ENCODE measurements at regions not wholly inside any gene's neighbourhood (a gene's known extent, or its start where the extent isn't known, plus 50 kb on each side); places are given as distances from the start of the nearest gene placed in this dataset.

DNA sequence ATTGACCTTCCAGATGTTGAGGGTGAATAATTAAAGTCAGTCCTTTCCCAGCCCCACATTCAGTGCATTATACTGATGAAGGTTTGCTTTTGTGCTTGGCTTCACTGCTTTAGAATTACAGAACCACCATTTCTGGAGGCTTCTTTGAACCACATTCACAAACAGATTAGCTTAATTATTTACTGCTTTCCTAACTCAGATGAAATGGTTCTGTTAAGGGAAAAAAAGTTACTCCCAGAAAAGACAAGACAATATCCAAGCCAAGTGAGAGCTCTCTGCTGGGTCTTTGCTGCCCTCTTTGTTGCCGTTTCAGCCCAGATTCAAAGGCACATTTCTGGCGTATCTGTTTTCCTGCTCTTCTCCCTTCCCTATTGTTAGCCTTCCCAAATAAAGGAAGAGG is 188.9 kb downstream of the AHR start:
- FAIRE-seq: no peak
- TF ChIP-seq POLR2AphosphoS5 (IDR thresholded peaks at IDR 0.05; ENCODE audit: low read depth, low read length): no peak
- no peak for DNase-seq (ENCODE audit: insufficient read length)

GRCh38 chr7:17488829-17489228 is 190.4 kb downstream of the AHR start:
- FAIRE-seq (no peak), DNase-seq (ENCODE audit: insufficient read length) (no peak)
- TF ChIP-seq POLR2AphosphoS5 (IDR thresholded peaks at IDR 0.05; ENCODE audit: low read depth, low read length) (no peak), POLR2A (IDR thresholded peaks at IDR 0.05; ENCODE audit: low read depth, low read length) (no peak), TAF1 (IDR thresholded peaks at IDR 0.05; ENCODE audit: borderline replicate concordance, low read depth, low read length) (no peak)

DNA sequence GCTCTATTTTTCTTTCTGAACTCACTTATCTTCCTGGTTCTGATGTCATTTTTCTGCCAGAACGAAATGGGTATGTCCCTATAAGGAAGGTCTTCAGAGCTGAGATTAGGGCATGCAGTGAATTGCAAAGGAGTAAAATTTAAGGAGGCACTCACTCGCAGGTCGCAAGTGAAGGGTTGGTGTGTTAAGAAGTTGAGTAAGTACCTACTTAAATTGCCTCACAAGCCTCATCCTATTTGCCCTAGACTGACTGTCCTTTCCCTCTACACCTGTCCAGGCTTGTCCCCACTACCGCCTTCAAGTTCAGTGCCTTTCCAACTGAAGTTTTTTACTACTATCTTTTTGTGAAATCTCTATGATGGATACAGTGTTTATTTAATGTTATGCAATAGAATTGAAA is 191.5 kb downstream of the AHR start:
- DNase-seq (ENCODE audit: insufficient read length) (no peak), FAIRE-seq (no peak)

GRCh38 chr7:17490825-17491224 is 192.4 kb downstream of the AHR start:
- TF ChIP-seq POLR2AphosphoS5 (IDR thresholded peaks at IDR 0.05; ENCODE audit: low read depth, low read length) (no peak), TAF1 (IDR thresholded peaks at IDR 0.05; ENCODE audit: borderline replicate concordance, low read depth, low read length) (no peak), POLR2A (IDR thresholded peaks at IDR 0.05; ENCODE audit: low read depth, low read length) (no peak)
- FAIRE-seq: no peak
- no peak for DNase-seq (ENCODE audit: insufficient read length)

More for the DNA sequence above, 191.5 kb downstream of the AHR start:
- TF ChIP-seq POLR2AphosphoS5 (IDR thresholded peaks at IDR 0.05; ENCODE audit: low read depth, low read length) (no peak), TAF1 (IDR thresholded peaks at IDR 0.05; ENCODE audit: borderline replicate concordance, low read depth, low read length) (no peak), POLR2A (IDR thresholded peaks at IDR 0.05; ENCODE audit: low read depth, low read length) (no peak)

DNA sequence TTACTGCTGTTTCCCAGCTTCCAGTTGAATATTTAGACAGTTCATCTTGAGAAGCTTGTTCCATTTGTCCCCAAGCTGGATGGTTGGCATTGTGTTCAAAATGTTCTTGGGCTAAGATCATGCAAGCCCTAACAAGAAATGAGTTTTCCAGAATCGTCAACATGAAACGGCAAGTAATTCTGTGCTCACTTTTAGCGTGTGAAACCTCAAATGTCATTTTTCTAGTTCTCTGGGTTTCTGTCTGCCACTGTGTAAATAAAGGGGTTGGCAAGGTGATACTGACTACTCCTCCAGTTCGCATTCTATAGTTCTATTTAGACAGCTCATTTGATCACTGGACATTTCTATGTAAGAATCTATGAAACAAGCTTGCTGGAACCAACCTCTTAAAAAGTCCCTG is 194.0 kb downstream of the AHR start:
- DNase-seq (ENCODE audit: insufficient read length): no peak
- TF ChIP-seq TAF1 (IDR thresholded peaks at IDR 0.05; ENCODE audit: borderline replicate concordance, low read depth, low read length) (no peak), POLR2AphosphoS5 (IDR thresholded peaks at IDR 0.05; ENCODE audit: low read depth, low read length) (no peak), POLR2A (IDR thresholded peaks at IDR 0.05; ENCODE audit: low read depth, low read length) (no peak)
- FAIRE-seq: peak; percentile 70

DNA sequence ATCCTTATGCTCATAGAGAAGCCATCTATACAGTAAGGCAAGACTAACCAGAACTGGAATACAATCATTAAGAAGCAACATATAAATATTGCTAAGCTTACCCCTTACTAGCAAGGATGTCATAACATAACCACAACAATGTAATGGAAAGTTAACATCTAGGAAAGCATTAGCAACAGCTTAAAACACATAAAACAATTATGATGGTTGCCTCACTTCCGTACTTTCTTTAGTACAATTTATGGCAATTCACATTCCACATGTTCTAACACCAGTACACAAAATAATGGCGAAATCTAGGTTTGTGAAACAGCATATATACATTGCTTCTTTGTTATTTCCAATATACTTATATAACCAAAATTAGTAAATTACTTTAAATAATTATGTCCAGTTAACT is 195.0 kb downstream of the AHR start:
- DNase-seq (ENCODE audit: insufficient read length) (no peak), FAIRE-seq (peak; percentile 48)
- no peak for TF ChIP-seq POLR2A (IDR thresholded peaks at IDR 0.05; ENCODE audit: low read depth, low read length)
- TF ChIP-seq TAF1 (IDR thresholded peaks at IDR 0.05; ENCODE audit: borderline replicate concordance, low read depth, low read length): no peak
- TF ChIP-seq POLR2AphosphoS5 (IDR thresholded peaks at IDR 0.05; ENCODE audit: low read depth, low read length): no peak

GRCh38 chr7:17495655-17496394 is 197.4 kb downstream of the AHR start:
- TF ChIP-seq POLR2A (IDR thresholded peaks at IDR 0.05; ENCODE audit: low read depth, low read length) (no peak), TAF1 (IDR thresholded peaks at IDR 0.05; ENCODE audit: borderline replicate concordance, low read depth, low read length) (no peak), POLR2AphosphoS5 (IDR thresholded peaks at IDR 0.05; ENCODE audit: low read depth, low read length) (no peak)
- no peak for DNase-seq (ENCODE audit: insufficient read length)
- peak; percentile 62 for FAIRE-seq

GRCh38 chr7:17497136-17497535 is 198.7 kb downstream of the AHR start:
- TF ChIP-seq POLR2A (IDR thresholded peaks at IDR 0.05; ENCODE audit: low read depth, low read length) (no peak), TAF1 (IDR thresholded peaks at IDR 0.05; ENCODE audit: borderline replicate concordance, low read depth, low read length) (no peak), POLR2AphosphoS5 (IDR thresholded peaks at IDR 0.05; ENCODE audit: low read depth, low read length) (no peak)
- no peak for DNase-seq (ENCODE audit: insufficient read length)
- no peak for FAIRE-seq

DNA sequence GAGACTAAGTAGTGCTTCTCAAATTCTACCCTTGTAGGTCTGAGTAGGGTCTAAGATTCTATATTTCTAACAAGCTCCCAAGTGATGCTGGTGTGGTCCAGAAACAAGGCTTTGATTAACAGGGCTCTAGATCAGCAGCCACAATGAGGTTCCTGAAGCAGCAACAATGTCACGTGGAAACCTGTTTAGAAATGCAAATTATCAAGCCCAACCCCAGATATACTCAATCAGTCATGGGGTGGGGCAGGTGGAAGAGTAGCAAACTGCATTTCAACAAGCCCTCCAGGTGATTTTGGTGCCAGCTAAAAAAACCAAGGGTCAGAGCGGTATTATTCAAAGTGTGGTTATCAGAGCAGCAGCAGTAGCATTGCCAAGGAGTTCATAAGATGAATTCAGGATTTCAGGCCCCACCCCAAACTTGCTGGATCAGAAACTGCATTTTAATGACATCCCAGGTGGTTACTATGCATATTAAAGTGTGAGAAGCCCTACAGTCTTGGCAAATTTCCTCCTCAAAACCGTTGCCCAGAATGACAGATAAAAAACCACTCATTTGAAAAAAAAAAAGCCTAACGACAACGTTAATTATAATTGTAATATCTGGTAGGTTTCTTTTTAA is 199.2 kb downstream of the AHR start:
- DNase-seq (ENCODE audit: insufficient read length): no peak

GRCh38 chr7:17498230-17498629 is 199.8 kb downstream of the AHR start:
- DNase-seq (ENCODE audit: insufficient read length) (no peak), FAIRE-seq (no peak)
- TF ChIP-seq POLR2A (IDR thresholded peaks at IDR 0.05; ENCODE audit: low read depth, low read length): no peak
- no peak for TF ChIP-seq POLR2AphosphoS5 (IDR thresholded peaks at IDR 0.05; ENCODE audit: low read depth, low read length)
- TF ChIP-seq TAF1 (IDR thresholded peaks at IDR 0.05; ENCODE audit: borderline replicate concordance, low read depth, low read length): no peak

More for the DNA sequence above, 199.2 kb downstream of the AHR start:
- TF ChIP-seq POLR2AphosphoS5 (IDR thresholded peaks at IDR 0.05; ENCODE audit: low read depth, low read length) (no peak), POLR2A (IDR thresholded peaks at IDR 0.05; ENCODE audit: low read depth, low read length) (no peak), TAF1 (IDR thresholded peaks at IDR 0.05; ENCODE audit: borderline replicate concordance, low read depth, low read length) (no peak)
- no peak for FAIRE-seq

- TF ChIP-seq POLR2AphosphoS5 (IDR thresholded peaks at IDR 0.05; ENCODE audit: low read depth, low read length) (no peak), TAF1 (IDR thresholded peaks at IDR 0.05; ENCODE audit: borderline replicate concordance, low read depth, low read length) (no peak), POLR2A (IDR thresholded peaks at IDR 0.05; ENCODE audit: low read depth, low read length) (no peak)
- no peak for DNase-seq (ENCODE audit: insufficient read length)
- FAIRE-seq: no peak
Measured at GRCh38 chr7:17500736-17501135, 202.3 kb downstream of the AHR start.
